ENCODE measurements at regions not wholly inside any gene's neighbourhood (a gene's known extent, or its start where the extent isn't known, plus 50 kb on each side); places are given as distances from the start of the nearest gene placed in this dataset.

DNA sequence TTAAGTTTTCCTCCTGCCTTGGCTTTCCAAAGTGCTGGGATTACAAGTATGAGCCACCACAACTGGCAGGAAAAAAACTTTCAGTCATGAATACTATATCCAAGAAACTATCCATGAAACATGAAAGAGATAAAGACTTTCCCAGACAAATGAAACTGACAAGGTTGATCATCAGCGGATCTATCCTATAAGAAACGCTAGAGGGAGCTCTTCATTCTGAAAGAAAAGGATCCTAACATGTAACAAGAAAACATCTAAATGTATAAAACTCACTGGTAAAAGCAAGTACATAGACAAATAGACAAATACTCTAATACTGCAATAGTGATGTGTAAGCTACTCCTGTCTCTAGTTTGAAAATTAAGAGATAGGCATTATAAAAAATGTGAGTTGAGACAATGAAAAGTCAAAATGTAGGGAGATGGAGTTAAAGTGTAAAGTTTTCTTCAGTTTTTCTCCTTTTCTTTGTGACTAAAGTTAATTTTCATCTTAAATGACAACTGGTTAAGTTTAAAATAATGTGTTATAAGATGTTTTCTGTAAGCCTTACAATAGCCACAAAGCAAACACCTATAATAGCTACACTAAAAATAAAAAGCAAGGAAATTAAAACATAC lies 79.6 kb upstream of the TEKT1 start:
- H3K27ac ChIP-seq, result no peak overlapping the region
- H3K4me1 ChIP-seq, result peaks cover 0 to 10% of the 10 kb centered on the region in 2 donors
- no peaks in the 10 kb centered on the region for H3K36me3 ChIP-seq
- TF ChIP-seq, protein P1, sequence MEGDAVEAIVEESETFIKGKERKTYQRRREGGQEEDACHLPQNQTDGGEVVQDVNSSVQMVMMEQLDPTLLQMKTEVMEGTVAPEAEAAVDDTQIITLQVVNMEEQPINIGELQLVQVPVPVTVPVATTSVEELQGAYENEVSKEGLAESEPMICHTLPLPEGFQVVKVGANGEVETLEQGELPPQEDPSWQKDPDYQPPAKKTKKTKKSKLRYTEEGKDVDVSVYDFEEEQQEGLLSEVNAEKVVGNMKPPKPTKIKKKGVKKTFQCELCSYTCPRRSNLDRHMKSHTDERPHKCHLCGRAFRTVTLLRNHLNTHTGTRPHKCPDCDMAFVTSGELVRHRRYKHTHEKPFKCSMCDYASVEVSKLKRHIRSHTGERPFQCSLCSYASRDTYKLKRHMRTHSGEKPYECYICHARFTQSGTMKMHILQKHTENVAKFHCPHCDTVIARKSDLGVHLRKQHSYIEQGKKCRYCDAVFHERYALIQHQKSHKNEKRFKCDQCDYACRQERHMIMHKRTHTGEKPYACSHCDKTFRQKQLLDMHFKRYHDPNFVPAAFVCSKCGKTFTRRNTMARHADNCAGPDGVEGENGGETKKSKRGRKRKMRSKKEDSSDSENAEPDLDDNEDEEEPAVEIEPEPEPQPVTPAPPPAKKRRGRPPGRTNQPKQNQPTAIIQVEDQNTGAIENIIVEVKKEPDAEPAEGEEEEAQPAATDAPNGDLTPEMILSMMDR (IDR thresholded peaks at IDR 0.05), result peak; percentile 34 to 67
- no peak overlapping the region for H3K4me3 ChIP-seq
- H3K9me3 ChIP-seq, result no peaks in the 10 kb centered on the region
- H3K27me3 ChIP-seq, result no peaks in the 10 kb centered on the region
- DNase-seq (ENCODE audit: low spot score), result no peak

DNA sequence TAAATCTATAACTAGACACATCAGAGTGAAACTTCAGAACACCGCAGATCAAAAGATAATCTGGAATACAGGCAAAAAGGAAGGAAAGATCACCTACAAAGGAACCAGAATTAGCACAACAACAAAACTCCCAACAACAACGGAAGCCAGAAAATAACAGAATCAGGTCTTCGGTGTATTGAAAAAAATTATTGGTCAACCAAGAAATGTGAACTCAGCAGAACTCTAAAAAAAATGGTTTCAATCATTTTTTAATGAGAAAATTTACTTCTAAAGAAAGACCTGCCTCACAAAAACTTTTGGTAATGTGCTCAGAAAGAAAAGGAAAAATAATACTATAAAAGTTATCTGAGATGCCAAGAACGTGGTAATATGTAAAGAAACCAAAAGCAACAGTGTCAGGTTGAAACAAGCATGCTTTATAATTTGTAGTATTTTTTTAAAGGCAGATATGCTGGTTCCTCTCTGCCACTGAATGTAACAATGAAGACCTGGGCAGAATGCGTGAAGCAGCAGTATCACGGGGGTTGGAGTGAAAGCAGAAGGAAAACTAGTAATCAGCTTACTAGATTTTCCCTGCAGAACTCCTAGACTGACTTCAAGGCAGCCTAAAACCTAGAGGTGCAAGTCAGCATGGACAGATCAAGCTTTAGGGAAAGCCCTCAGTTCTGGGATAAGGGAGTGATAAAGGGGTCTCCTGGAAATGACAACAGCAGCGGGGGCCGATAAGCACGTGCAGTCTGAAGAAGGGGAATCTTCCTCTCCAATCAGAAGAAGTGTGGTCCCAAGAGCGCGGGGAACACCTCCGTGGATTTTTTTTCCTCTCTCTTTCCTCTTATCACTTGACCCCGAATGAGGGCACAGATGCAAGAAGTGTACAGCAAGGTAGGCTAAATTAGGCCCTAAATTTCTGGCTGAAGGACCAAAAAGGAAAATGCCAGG lies 80.9 kb upstream of the TEKT1 start:
- Histone ChIP-seq H3K36me3 (no peaks in the 10 kb centered on the region), H3K4me3 (no peak overlapping the region), H3K27ac (no peak overlapping the region), H3K9me3 (no peaks in the 10 kb centered on the region), H3K27me3 (no peaks in the 10 kb centered on the region), H3K4me1 (peaks cover 0 to 10% of the 10 kb centered on the region in 2 donors)
- TF ChIP-seq, protein P1 (IDR thresholded peaks at IDR 0.05), result no peak
- DNase-seq (ENCODE audit: low spot score), result no peak

DNA sequence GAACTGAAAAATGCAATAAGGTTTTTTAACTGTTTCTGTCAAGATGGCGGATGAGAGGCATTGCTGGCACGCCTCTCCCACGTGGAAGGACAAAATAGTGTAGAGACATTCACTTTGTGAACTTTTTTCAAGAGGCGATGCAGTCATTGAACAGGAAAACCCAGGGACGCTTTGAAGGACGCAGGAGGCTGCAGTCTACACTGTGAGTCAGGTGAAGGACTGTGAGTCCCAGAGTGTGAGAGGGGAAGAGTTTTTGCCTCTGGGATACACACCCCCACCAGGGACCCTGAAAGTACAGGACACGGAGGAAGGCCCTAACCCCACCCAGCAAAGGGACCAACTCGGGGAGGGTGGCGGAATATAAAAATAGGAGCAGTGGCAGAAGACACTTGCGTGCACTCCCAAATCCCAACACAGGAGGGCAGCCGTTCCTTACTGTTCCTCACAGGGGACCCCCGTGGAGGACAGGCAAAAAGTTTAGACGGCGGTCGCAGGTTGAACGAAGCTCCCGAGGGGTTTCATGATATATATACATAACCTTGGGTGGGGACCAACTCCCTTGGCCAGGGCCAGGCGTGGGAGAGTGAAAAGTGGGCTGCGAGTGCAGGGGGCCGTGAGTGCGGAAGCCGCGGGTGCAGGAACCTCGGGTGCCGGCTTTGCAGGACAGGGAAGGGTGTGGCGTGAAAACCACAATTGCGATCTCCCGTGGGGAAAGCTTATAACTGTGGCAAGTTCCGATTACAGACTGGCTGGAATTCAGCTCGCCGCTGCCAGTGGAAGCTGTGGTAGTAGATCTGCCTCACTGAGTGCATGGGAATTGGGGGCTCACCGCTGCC lies 82.0 kb upstream of the ALOX12 start:
- Histone ChIP-seq H3K4me1 (peaks cover 0 to 10% of the 10 kb centered on the region in 2 donors), H3K27ac (no peak overlapping the region), H3K36me3 (no peaks in the 10 kb centered on the region), H3K4me3 (peak overlapping the region in 1 of 2 donors; percentile 34), H3K9me3 (no peaks in the 10 kb centered on the region), H3K27me3 (no peaks in the 10 kb centered on the region)
- TF ChIP-seq, protein P1 (IDR thresholded peaks at IDR 0.05), result peak; percentile 82 to 91
- peak; percentile 78 for DNase-seq (ENCODE audit: low spot score)

DNA sequence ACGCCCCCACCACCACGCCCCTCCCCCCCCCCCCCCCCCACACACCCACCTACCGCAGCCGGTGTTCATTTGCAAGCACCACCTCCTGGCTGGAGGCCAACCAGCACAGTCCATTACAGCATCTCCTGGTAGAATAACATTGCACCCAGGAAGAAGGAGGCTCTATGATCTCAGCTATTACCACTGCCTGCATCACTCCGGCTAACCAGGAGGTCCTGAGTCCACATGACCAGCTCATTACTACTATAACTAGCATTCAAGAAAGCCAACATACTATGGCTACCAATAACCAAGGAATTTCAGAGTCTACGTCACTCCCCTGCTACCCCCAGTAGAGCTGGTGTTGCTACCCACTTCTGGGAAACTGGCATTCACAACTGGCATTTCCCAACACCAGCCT lies 81.1 kb upstream of the ALOX12 start:
- Histone ChIP-seq H3K4me1 (peaks cover 0 to 10% of the 10 kb centered on the region in 2 donors), H3K9me3 (no peaks in the 10 kb centered on the region), H3K27ac (no peak overlapping the region), H3K36me3 (no peaks in the 10 kb centered on the region), H3K4me3 (no peak overlapping the region), H3K27me3 (no peaks in the 10 kb centered on the region)
- no peak for DNase-seq (ENCODE audit: low spot score)
- TF ChIP-seq, protein P1 (IDR thresholded peaks at IDR 0.05), result no peak

DNA sequence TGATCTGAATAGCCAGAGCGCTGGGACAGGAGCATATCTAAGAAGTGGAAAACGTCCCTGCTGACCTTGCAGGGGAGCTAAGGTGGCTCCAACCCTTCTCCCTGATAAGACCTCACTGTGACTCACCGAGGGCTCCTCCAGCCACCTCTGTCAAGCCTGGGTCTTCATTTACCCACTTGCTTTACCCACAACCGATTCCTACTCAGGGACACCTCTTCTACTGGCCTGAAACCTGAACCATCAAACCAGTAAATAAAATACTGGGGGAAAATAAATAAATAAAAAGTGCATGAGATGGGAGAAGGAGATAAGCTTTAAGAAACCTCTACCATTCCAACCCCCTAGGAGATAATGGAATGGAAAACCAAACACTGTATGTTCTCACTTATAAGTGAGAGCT lies 80.2 kb upstream of the ALOX12 start:
- no peak overlapping the region for H3K4me3 ChIP-seq
- H3K36me3 ChIP-seq, result no peaks in the 10 kb centered on the region
- peaks cover 0 to 10% of the 10 kb centered on the region in 2 donors for H3K4me1 ChIP-seq
- no peak overlapping the region for H3K27ac ChIP-seq
- H3K27me3 ChIP-seq, result no peaks in the 10 kb centered on the region
- no peak for DNase-seq (ENCODE audit: low spot score)
- TF ChIP-seq, protein P1 (IDR thresholded peaks at IDR 0.05), result no peak
- H3K9me3 ChIP-seq, result no peaks in the 10 kb centered on the region
